Ovary (tissue), 3 donors: ENCODE measurements at regions not wholly inside any gene's neighbourhood (a gene's known extent, or its start where the extent isn't known, plus 50 kb on each side); places are given as distances from the start of the nearest gene placed in this dataset.

Source experiments
- POLR2A ChIP-seq: fragments of 450-650 bp; IDR thresholded peaks from one replicate; pipeline ENCODE4 v1.6.1; 2017; ENCODE audit warnings: antibody characterized with exemption, mild to moderate bottlenecking, moderate library complexity
- TF ChIP-seq, protein P1 (sequence below), 3 donors: fragments of 450-650 bp in 2 of 3; fragments of 200-600 bp in 1 of 3; IDR thresholded peaks; one replicate each; pipeline versions ENCODE4 v1.5.1 to v1.8.0; 2016 to 2022; ENCODE audit warnings: antibody characterized with exemption in 3 of 3, mild to moderate bottlenecking in 1 of 3
- donor health status: DM: no; HTN: no; CAD: no.

DNA sequence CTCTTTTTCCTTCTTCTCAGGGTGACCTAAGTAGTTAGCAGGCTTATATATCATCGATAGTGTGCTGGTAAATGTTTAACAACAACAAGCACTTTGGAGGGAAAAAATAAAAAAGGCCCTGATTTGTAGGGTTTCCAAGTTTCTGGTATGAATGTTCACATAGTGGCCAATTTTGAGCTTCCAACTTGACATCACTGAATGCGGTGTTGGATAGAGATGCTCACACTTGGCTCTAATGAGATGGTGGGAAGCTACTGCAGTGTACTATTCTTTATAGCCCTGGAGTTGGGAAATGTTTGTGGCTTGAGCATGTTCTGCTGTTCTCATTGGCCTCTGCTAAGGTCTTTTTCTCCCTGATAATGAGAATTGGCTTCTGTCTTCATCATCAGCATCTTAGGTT lies 875.3 kb downstream of the PCDH7 start:
- TF ChIP-seq, protein P1, sequence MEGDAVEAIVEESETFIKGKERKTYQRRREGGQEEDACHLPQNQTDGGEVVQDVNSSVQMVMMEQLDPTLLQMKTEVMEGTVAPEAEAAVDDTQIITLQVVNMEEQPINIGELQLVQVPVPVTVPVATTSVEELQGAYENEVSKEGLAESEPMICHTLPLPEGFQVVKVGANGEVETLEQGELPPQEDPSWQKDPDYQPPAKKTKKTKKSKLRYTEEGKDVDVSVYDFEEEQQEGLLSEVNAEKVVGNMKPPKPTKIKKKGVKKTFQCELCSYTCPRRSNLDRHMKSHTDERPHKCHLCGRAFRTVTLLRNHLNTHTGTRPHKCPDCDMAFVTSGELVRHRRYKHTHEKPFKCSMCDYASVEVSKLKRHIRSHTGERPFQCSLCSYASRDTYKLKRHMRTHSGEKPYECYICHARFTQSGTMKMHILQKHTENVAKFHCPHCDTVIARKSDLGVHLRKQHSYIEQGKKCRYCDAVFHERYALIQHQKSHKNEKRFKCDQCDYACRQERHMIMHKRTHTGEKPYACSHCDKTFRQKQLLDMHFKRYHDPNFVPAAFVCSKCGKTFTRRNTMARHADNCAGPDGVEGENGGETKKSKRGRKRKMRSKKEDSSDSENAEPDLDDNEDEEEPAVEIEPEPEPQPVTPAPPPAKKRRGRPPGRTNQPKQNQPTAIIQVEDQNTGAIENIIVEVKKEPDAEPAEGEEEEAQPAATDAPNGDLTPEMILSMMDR (IDR thresholded peaks at IDR 0.05) = no peak
- no peak for TF ChIP-seq POLR2A
